H1 (cell line): ENCODE measurements at regions not wholly inside any gene's neighbourhood (a gene's known extent, or its start where the extent isn't known, plus 50 kb on each side); places are given as distances from the start of the nearest gene placed in this dataset.

Source experiments
- CTBP2 ChIP-seq: IDR thresholded peaks from 2 replicates; pipeline ENCODE4 v1.7.0; 2011; ENCODE audit warnings: borderline replicate concordance, mild to moderate bottlenecking, moderate library complexity, mixed read lengths, low read length; ENCODE audit not compliant: insufficient read depth, insufficient read length
- CTCF ChIP-seq, 3 experiments: IDR thresholded peaks; 1 replicate in 2 of 3; 2 replicates in 1 of 3; pipeline versions ENCODE4 v1.5.1 to v1.6.1; 2011; ENCODE audit warnings: low read length in 3 of 3, mild to moderate bottlenecking in 3 of 3, inconsistent platforms in 2 of 3, low read depth in 1 of 3, moderate library complexity in 1 of 3; ENCODE audit not compliant: insufficient read depth in 1 of 3; ENCODE audit errors: control extremely low read depth in 1 of 3
- KDM4A ChIP-seq: IDR thresholded peaks from one replicate; pipeline ENCODE4 v1.7.1; 2012; ENCODE audit warnings: low read depth, mild to moderate bottlenecking, moderate library complexity, low read length, inconsistent platforms; ENCODE audit not compliant: severe bottlenecking
- MAFK ChIP-seq: IDR thresholded peaks from 2 replicates; pipeline ENCODE4 v1.6.1; 2012; ENCODE audit warnings: low read depth, mild to moderate bottlenecking, improper control_type of control experiment, low read length
- RXRA ChIP-seq: IDR thresholded peaks from 2 replicates; pipeline ENCODE4 v1.6.1; 2011; ENCODE audit warnings: low read depth, mild to moderate bottlenecking, low read length, moderate library complexity; ENCODE audit not compliant: insufficient read depth
- SIX5 ChIP-seq: IDR thresholded peaks from 2 replicates; pipeline ENCODE4 v1.6.1; 2011; ENCODE audit warnings: mild to moderate bottlenecking, low read depth, low read length
- SP4 ChIP-seq: IDR thresholded peaks from 2 replicates; pipeline ENCODE4 v1.6.1; 2012; ENCODE audit warnings: low read length, inconsistent platforms

GRCh38 chr2:18799397-18799796 is 210.0 kb upstream of the NT5C1B start (continued):
- TF ChIP-seq CTBP2 = no peak
- no peak for TF ChIP-seq SP4
- TF ChIP-seq RXRA = no peak
- no peak for TF ChIP-seq MAFK
- no peak for TF ChIP-seq KDM4A
- no peak for TF ChIP-seq CTCF (IDR thresholded peaks at IDR 0.05; ENCODE audit: control extremely low read depth in 1 of 3, insufficient read depth in 1 of 3, low read depth in 1 of 3, low read length in 3 of 3)
- no peak for TF ChIP-seq SIX5
- TF ChIP-seq, all 59 proteins: peak for 0
